Tibial nerve (tissue), 4 donors: ENCODE measurements at regions not wholly inside any gene's neighbourhood (a gene's known extent, or its start where the extent isn't known, plus 50 kb on each side); places are given as distances from the start of the nearest gene placed in this dataset.

Experiments
- EP300 ChIP-seq, 2 donors: sonication (generic); formaldehyde crosslinking; IDR thresholded peaks; one replicate each; pipeline ENCODE4 v1.6.1; 2017; ENCODE audit warnings: antibody characterized with exemption in 2 of 2, mild to moderate bottlenecking in 1 of 2
- POLR2A ChIP-seq, 2 donors: fragments of 450-650 bp; IDR thresholded peaks; one replicate each; pipeline ENCODE4 v1.6.1; 2017; ENCODE audit warnings: antibody characterized with exemption in 2 of 2, mild to moderate bottlenecking in 2 of 2, moderate library complexity in 2 of 2
- TF ChIP-seq, protein P1 (sequence below), 5 experiments: fragments of 200-600 bp in 3 of 5; fragments of 450-650 bp in 2 of 5; sonication (generic) in 3 of 5; IDR thresholded peaks; one replicate each; pipeline ENCODE4 v1.5.1; 2016 to 2019; ENCODE audit warnings: antibody characterized with exemption in 5 of 5, mild to moderate bottlenecking in 3 of 5, moderate library complexity in 2 of 5

DNA sequence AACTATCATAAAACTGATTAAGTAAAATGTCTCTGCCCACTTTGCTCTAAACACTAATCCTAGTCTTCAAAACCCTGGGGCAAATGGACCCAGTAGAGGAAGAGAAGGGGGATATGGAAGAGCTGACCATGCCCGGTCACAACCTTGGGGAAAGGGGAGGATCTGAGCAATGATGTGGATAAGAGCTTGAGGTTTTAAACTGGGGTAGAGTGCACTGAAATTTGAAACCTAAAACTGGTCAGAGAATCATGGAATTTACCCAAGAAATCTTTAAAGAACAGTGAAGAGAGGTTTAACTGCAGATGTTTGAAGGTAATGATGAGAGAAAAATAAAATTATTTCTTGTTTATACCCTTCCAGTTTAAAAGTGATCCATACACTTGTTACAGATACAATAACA lies 110.8 kb downstream of the MRPS30 start:
- TF ChIP-seq, protein P1, sequence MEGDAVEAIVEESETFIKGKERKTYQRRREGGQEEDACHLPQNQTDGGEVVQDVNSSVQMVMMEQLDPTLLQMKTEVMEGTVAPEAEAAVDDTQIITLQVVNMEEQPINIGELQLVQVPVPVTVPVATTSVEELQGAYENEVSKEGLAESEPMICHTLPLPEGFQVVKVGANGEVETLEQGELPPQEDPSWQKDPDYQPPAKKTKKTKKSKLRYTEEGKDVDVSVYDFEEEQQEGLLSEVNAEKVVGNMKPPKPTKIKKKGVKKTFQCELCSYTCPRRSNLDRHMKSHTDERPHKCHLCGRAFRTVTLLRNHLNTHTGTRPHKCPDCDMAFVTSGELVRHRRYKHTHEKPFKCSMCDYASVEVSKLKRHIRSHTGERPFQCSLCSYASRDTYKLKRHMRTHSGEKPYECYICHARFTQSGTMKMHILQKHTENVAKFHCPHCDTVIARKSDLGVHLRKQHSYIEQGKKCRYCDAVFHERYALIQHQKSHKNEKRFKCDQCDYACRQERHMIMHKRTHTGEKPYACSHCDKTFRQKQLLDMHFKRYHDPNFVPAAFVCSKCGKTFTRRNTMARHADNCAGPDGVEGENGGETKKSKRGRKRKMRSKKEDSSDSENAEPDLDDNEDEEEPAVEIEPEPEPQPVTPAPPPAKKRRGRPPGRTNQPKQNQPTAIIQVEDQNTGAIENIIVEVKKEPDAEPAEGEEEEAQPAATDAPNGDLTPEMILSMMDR (IDR thresholded peaks at IDR 0.05): no peak
- TF ChIP-seq EP300 (IDR thresholded peaks at IDR 0.05) (no peak), POLR2A (IDR thresholded peaks at IDR 0.05) (no peak)
